SK-N-SH (cell line): ENCODE measurements at regions not wholly inside any gene's neighbourhood (a gene's known extent, or its start where the extent isn't known, plus 50 kb on each side); places are given as distances from the start of the nearest gene placed in this dataset.

Experiments
- CTCF ChIA-PET: fragments of 300-600, 350-600 bp; formaldehyde crosslinking; extraction: SDS; loops from one replicate; lab custom pipeline; 2021; lab: Yijun Ruan, JAX
- POLR2A ChIA-PET: fragments of 350-600 bp; sonication (Branson Sonifier 250); formaldehyde crosslinking; extraction: SDS; loops from one replicate; lab custom pipeline; 2020; ENCODE audit warnings: antibody characterized with exemption, inconsistent platforms; lab: Yijun Ruan, JAX
- DNase-seq: peaks from one replicate; pipeline ENCODE4 v3.0.0; 2012
- H2AFZ ChIP-seq: fragments of 200-600 bp; sonication (generic); 2 replicates; pipeline ENCODE4 v1.8.1; 2016; ENCODE audit warnings: antibody characterized with exemption, mild to moderate bottlenecking, low read depth
- H3F3A ChIP-seq: fragments of 200-600 bp; sonication (generic); replicated peaks from 2 replicates; pipeline ENCODE3; 2016; ENCODE audit warnings: antibody characterized with exemption, mild to moderate bottlenecking; ENCODE audit not compliant: insufficient read depth
- H3K27ac ChIP-seq, 2 experiments: fragments of 200-500 bp in 1 of 2; fragments of 200-600 bp in 1 of 2; sonication (Bioruptor generic) in 1 of 2; sonication (generic), shearing (Covaris generic) in 1 of 2; 2 replicates each; pipeline versions ENCODE4 v1.5.1 to v1.6.1; 2014 to 2016; ENCODE audit warnings: low read depth in 2 of 2, inconsistent platforms in 1 of 2, low read length in 1 of 2, mild to moderate bottlenecking in 1 of 2, mixed read lengths in 1 of 2
- H3K27me3 ChIP-seq: fragments of 200-600 bp; sonication (generic), shearing (Covaris generic); 2 replicates; pipeline ENCODE4 v1.6.1; 2016; ENCODE audit warnings: mixed run types; ENCODE audit not compliant: insufficient read depth
- H3K36me3 ChIP-seq, 2 experiments: fragments of 200-500 bp in 1 of 2; fragments of 200-600 bp in 1 of 2; sonication (Bioruptor generic) in 1 of 2; sonication (generic) in 1 of 2; replicated peaks in 1 of 2; 2 replicates each; pipeline versions ENCODE3 to v1.5.1; 2014 to 2016; ENCODE audit warnings: low read length in 1 of 2, mild to moderate bottlenecking in 1 of 2; ENCODE audit not compliant: insufficient read depth in 2 of 2, control insufficient read depth in 1 of 2
- H3K4me1 ChIP-seq, 2 experiments: fragments of 200-500 bp in 1 of 2; fragments of 200-600 bp in 1 of 2; sonication (Bioruptor generic) in 1 of 2; sonication (generic), shearing (Covaris generic) in 1 of 2; 2 replicates each; pipeline versions ENCODE4 v1.5.1 to v1.6.1; 2014 to 2016; ENCODE audit warnings: low read depth in 1 of 2, low read length in 1 of 2, mixed run types in 1 of 2; ENCODE audit not compliant: insufficient read depth in 2 of 2, control insufficient read depth in 1 of 2
- H3K4me2 ChIP-seq: fragments of 200-600 bp; sonication (generic), shearing (Covaris generic); 2 replicates; pipeline ENCODE4 v1.6.1; 2017; ENCODE audit warnings: mixed run types
- H3K4me3 ChIP-seq, 2 experiments: fragments of 200-500 bp in 1 of 2; fragments of 200-600 bp in 1 of 2; sonication (Bioruptor generic) in 1 of 2; sonication (generic), shearing (Covaris generic) in 1 of 2; 2 replicates each; pipeline versions ENCODE4 v1.5.1 to v1.8.1; 2014 to 2016; ENCODE audit warnings: low read depth in 2 of 2, inconsistent platforms in 1 of 2, low read length in 1 of 2, mild to moderate bottlenecking in 1 of 2, mixed read lengths in 1 of 2, moderate library complexity in 1 of 2
- H3K79me2 ChIP-seq: fragments of 200-600 bp; sonication (generic); 2 replicates; pipeline ENCODE4 v1.8.1; 2017; ENCODE audit warnings: mild to moderate bottlenecking; ENCODE audit not compliant: insufficient read depth
- H3K9ac ChIP-seq: fragments of 200-600 bp; sonication (generic); 2 replicates; pipeline ENCODE4 v1.6.1; 2017; ENCODE audit warnings: mixed run types
- H3K9me2 ChIP-seq: fragments of 200-600 bp; sonication (generic); 2 replicates; pipeline ENCODE4 v1.6.1; 2017; ENCODE audit warnings: mixed run types
- H3K9me3 ChIP-seq: fragments of 200-600 bp; sonication (generic); 2 replicates; pipeline ENCODE4 v1.6.1; 2017; ENCODE audit warnings: mixed run types, mild to moderate bottlenecking, moderate library complexity
- H4K20me1 ChIP-seq: fragments of 200-600 bp; sonication (generic); 2 replicates; pipeline ENCODE4 v1.6.1; 2017; ENCODE audit warnings: mild to moderate bottlenecking, mixed run types; ENCODE audit not compliant: insufficient read depth
- ELF1 ChIP-seq: IDR thresholded peaks from 2 replicates; pipeline ENCODE4 v1.4.0; 2012
- GABPA ChIP-seq: IDR thresholded peaks from 2 replicates; pipeline ENCODE4 v1.4.0; 2012; ENCODE audit warnings: low read depth, mild to moderate bottlenecking
- GATA2 ChIP-seq: sonication (generic); formaldehyde crosslinking; IDR thresholded peaks from 2 replicates; pipeline ENCODE4 v1.5.0; 2020; ENCODE audit warnings: mild to moderate bottlenecking, missing genetic modification reagents
- IRF3 ChIP-seq: fragments of 150-350 bp; IDR thresholded peaks from 2 replicates; pipeline ENCODE4 v1.6.1; 2016; ENCODE audit warnings: mild to moderate bottlenecking, low read depth, low read length
- JUND ChIP-seq: IDR thresholded peaks from 2 replicates; pipeline ENCODE4 v1.4.0; 2012
- MAX ChIP-seq: IDR thresholded peaks from 2 replicates; pipeline ENCODE4 v1.4.0; 2012; ENCODE audit warnings: low read depth
- MXI1 ChIP-seq: IDR thresholded peaks from 2 replicates; pipeline ENCODE4 v1.6.1; 2012; ENCODE audit warnings: mild to moderate bottlenecking, low read depth, low read length, improper control_type of control experiment
- NFIC ChIP-seq: IDR thresholded peaks from 2 replicates; pipeline ENCODE4 v1.4.0; 2012; ENCODE audit warnings: borderline replicate concordance
- PBX3 ChIP-seq: IDR thresholded peaks from 2 replicates; pipeline ENCODE4; 2012
- RCOR1 ChIP-seq: fragments of 150-350 bp; IDR thresholded peaks from 2 replicates; pipeline ENCODE4 v1.6.1; 2017; ENCODE audit warnings: antibody characterized with exemption, low read length
- RFX5 ChIP-seq: IDR thresholded peaks from 2 replicates; pipeline ENCODE4 v1.6.1; 2012; ENCODE audit warnings: mild to moderate bottlenecking, improper control_type of control experiment, low read length
- RXRA ChIP-seq: IDR thresholded peaks from 2 replicates; pipeline ENCODE4 v1.4.0; 2012; ENCODE audit warnings: low read depth, mild to moderate bottlenecking, borderline replicate concordance
- SIN3A ChIP-seq: IDR thresholded peaks from 2 replicates; pipeline ENCODE4 v1.6.1; 2012; ENCODE audit warnings: low read depth, mild to moderate bottlenecking, low read length, moderate library complexity, borderline replicate concordance
- USF2 ChIP-seq: fragments of 150-350 bp; IDR thresholded peaks from 2 replicates; pipeline ENCODE4 v1.6.1; 2017; ENCODE audit warnings: antibody characterized with exemption, low read length, low read depth, borderline replicate concordance
- YY1 ChIP-seq: IDR thresholded peaks from 2 replicates; pipeline ENCODE4 v1.4.0; 2012; ENCODE audit warnings: low read depth, mild to moderate bottlenecking
- ZBTB33 ChIP-seq: IDR thresholded peaks from 2 replicates; pipeline ENCODE4 v1.4.0; 2012; ENCODE audit warnings: low read depth, borderline replicate concordance
- WGBS: methylation state at CpG from one replicate; pipeline ENCODE4 v1.1.6; 2017; ENCODE audit warnings: low lambda C conversion rate; 5-methylcytosine and 5-hydroxymethylcytosine counted together

GRCh38 chr21:15495965-15496364, 233.8 kb upstream of the USP25 start:
- Histone ChIP-seq H3K9ac (no peak overlapping the region), H3K9me2 (no peaks in the 10 kb centered on the region), H3F3A (no peaks in the 10 kb centered on the region), H3K4me3 (no peak overlapping the region), H2AFZ (no peak overlapping the region), H3K27ac (no peak overlapping the region), H3K4me2 (no peak overlapping the region), H3K9me3 (no peaks in the 10 kb centered on the region), H3K36me3 (no peaks in the 10 kb centered on the region), H4K20me1 (no peaks in the 10 kb centered on the region), H3K79me2 (no peaks in the 10 kb centered on the region), H3K4me1 (no peaks in the 10 kb centered on the region), H3K27me3 (no peaks in the 10 kb centered on the region)
- TF ChIP-seq MXI1 (no peak), MAX (no peak), YY1 (no peak), RCOR1 (no peak), RXRA (no peak), IRF3 (no peak), JUND (no peak), SIN3A (no peak), USF2 (no peak), ELF1 (no peak), ZBTB33 (no peak), GABPA (no peak), PBX3 (no peak)
- WGBS = 26% methylated on average over 3 of the region's 3 CpGs
- ChIA-PET POLR2A (no interaction called here), CTCF (interaction anchor here (1.1 to 1.6 kb wide), 3 partner anchors 13 to 632 kb away, joined by 3 to 9 read pairs (median 3); no protein-coding TSS in a partner anchor)
- DNase-seq = no peak

GRCh38 chr21:15496911-15497310, 232.9 kb upstream of the USP25 start:
- Histone ChIP-seq H3K27me3 (no peaks in the 10 kb centered on the region), H4K20me1 (no peaks in the 10 kb centered on the region), H2AFZ (no peak overlapping the region), H3K79me2 (no peaks in the 10 kb centered on the region), H3K9ac (no peak overlapping the region), H3K9me2 (no peaks in the 10 kb centered on the region), H3K27ac (no peak overlapping the region), H3K4me3 (no peak overlapping the region), H3K4me2 (no peak overlapping the region), H3F3A (no peaks in the 10 kb centered on the region), H3K36me3 (no peaks in the 10 kb centered on the region), H3K9me3 (no peaks in the 10 kb centered on the region), H3K4me1 (no peaks in the 10 kb centered on the region)
- WGBS = 8% methylated on average over 2 of the region's 2 CpGs
- TF ChIP-seq RFX5 (no peak), GATA2 (no peak), ELF1 (no peak), NFIC (no peak), PBX3 (no peak), RCOR1 (no peak)
- CTCF ChIA-PET = interaction anchor here (0.7 to 1.6 kb wide), 3 partner anchors 14 to 24 kb away, joined by 3 to 9 read pairs (median 4); no protein-coding TSS in a partner anchor
- POLR2A ChIA-PET = no interaction called here
- no peak for DNase-seq
